ENCODE measurements at regions not wholly inside any gene's neighbourhood (a gene's known extent, or its start where the extent isn't known, plus 50 kb on each side); places are given as distances from the start of the nearest gene placed in this dataset.

GRCh38 chr15:94700211-94700610, 468.9 kb downstream of the MCTP2 start:
- Histone ChIP-seq H3K4me3 (ENCODE audit: low read length) (no peak overlapping the region), H3K27me3 (ENCODE audit: control insufficient read depth, insufficient read depth, low read length) (no peaks in the 10 kb centered on the region), H3K36me3 (ENCODE audit: control insufficient read depth, insufficient read depth, low read length) (no peaks in the 10 kb centered on the region), H3K9me3 (ENCODE audit: control insufficient read depth, low read length) (no peaks in the 10 kb centered on the region), H3K4me1 (ENCODE audit: control insufficient read depth, insufficient read depth, low read length) (no peaks in the 10 kb centered on the region), H3K9ac (ENCODE audit: low read length) (no peak overlapping the region)

DNA sequence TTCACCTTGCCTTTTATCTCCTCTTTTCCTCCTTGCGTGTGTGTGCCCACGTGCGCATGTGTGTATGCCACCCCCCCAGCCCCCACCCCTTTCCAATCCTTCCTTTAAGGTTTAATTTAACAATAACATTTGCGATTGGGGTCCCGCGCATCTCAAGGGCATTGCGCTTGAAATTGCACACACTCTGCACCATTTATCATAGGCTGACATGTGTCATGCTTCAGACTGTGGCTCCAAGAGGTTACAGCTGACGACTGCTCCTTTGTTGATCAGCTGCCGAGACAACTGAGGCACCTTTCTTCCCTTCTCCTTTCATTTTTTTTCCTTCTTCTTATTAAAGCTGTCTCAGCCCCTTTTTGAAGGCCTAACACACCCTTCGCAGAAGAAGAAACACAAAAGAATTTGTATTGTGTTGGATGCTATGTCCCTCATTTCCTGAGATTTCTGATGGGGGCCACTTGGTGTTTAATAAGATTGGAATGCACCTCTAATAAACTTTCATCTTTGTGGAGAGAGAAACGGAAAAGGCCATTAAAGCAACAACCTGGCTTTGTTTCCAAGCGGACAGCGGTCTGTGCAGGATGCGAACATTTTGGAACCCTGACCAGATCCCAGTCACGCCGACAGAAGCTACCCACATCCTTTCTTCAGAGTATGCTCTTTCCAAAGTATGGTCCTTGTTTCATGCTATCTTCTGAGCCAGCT, 470.1 kb downstream of the MCTP2 start:
- Histone ChIP-seq H3K27me3 (ENCODE audit: control insufficient read depth, insufficient read depth, low read length) (no peaks in the 10 kb centered on the region), H3K4me1 (ENCODE audit: control insufficient read depth, insufficient read depth, low read length) (no peaks in the 10 kb centered on the region), H3K36me3 (ENCODE audit: control insufficient read depth, insufficient read depth, low read length) (no peaks in the 10 kb centered on the region), H3K9me3 (ENCODE audit: control insufficient read depth, low read length) (no peaks in the 10 kb centered on the region), H3K9ac (ENCODE audit: low read length) (no peak overlapping the region), H3K4me3 (ENCODE audit: low read length) (no peak overlapping the region)

GRCh38 chr15:94703596-94703995, 472.2 kb downstream of the MCTP2 start:
- no peaks in the 10 kb centered on the region for H3K27me3 ChIP-seq (ENCODE audit: control insufficient read depth, insufficient read depth, low read length)
- H3K9ac ChIP-seq (ENCODE audit: low read length) = no peak overlapping the region
- no peaks in the 10 kb centered on the region for H3K36me3 ChIP-seq (ENCODE audit: control insufficient read depth, insufficient read depth, low read length)
- no peak overlapping the region for H3K4me3 ChIP-seq (ENCODE audit: low read length)
- no peaks in the 10 kb centered on the region for H3K4me1 ChIP-seq (ENCODE audit: control insufficient read depth, insufficient read depth, low read length)
- no peaks in the 10 kb centered on the region for H3K9me3 ChIP-seq (ENCODE audit: control insufficient read depth, low read length)

DNA sequence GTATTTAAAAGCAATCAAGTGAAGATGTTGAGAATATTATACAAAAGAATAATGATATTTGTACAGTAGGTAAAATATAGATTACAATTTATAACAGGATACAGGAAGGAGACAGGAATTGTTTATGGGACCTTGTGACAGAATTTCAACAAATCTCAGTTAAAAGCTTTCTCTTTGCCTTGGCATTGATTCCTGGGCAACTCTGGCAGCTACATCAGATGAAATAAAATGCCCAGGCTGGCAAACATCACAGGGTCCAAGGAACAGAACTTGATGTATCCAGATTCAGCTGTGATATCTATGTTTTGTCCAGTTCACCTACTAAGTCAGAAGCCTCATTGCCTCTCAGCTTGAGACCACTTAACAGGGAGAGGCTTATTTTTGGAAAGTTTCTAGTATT, 473.1 kb downstream of the MCTP2 start:
- no peak overlapping the region for H3K9ac ChIP-seq (ENCODE audit: low read length)

GRCh38 chr15:94704946-94705345, 473.6 kb downstream of the MCTP2 start:
- H3K9ac ChIP-seq (ENCODE audit: low read length) = no peak overlapping the region
- H3K36me3 ChIP-seq (ENCODE audit: control insufficient read depth, insufficient read depth, low read length) = no peaks in the 10 kb centered on the region
- H3K4me1 ChIP-seq (ENCODE audit: control insufficient read depth, insufficient read depth, low read length) = no peaks in the 10 kb centered on the region
- no peak overlapping the region for H3K4me3 ChIP-seq (ENCODE audit: low read length)
- H3K27me3 ChIP-seq (ENCODE audit: control insufficient read depth, insufficient read depth, low read length) = no peaks in the 10 kb centered on the region
- H3K9me3 ChIP-seq (ENCODE audit: control insufficient read depth, low read length) = no peaks in the 10 kb centered on the region

More for the DNA sequence above, 473.1 kb downstream of the MCTP2 start:
- Histone ChIP-seq H3K27me3 (ENCODE audit: control insufficient read depth, insufficient read depth, low read length) (no peaks in the 10 kb centered on the region), H3K36me3 (ENCODE audit: control insufficient read depth, insufficient read depth, low read length) (no peaks in the 10 kb centered on the region), H3K9me3 (ENCODE audit: control insufficient read depth, low read length) (no peaks in the 10 kb centered on the region), H3K4me3 (ENCODE audit: low read length) (no peak overlapping the region), H3K4me1 (ENCODE audit: control insufficient read depth, insufficient read depth, low read length) (no peaks in the 10 kb centered on the region)

DNA sequence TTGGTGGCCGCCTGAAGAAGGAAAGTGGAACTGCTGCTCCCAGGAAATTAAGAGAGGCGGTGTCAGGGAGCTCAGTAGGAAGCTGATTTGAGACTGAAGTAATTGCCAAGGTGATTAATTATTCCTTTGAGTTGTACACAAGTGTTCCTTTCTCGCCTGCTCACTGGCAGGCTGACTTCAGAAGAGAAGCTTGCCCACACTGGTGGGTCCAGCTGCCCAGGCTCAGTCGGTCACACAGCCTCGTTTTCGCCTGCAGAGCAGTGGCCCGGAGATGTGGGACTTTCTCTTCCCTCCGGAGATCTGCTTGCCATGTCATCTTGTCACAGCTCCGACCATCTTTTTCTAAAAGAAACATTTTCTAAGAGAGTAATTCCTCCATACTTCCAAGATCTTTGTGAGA, 478.0 kb downstream of the MCTP2 start:
- Histone ChIP-seq H3K4me3 (ENCODE audit: low read length) (no peak overlapping the region), H3K36me3 (ENCODE audit: control insufficient read depth, insufficient read depth, low read length) (no peaks in the 10 kb centered on the region), H3K9me3 (ENCODE audit: control insufficient read depth, low read length) (no peaks in the 10 kb centered on the region), H3K4me1 (ENCODE audit: control insufficient read depth, insufficient read depth, low read length) (no peaks in the 10 kb centered on the region), H3K27me3 (ENCODE audit: control insufficient read depth, insufficient read depth, low read length) (no peaks in the 10 kb centered on the region), H3K9ac (ENCODE audit: low read length) (no peak overlapping the region)

GRCh38 chr15:94722024-94722636, 490.8 kb downstream of the MCTP2 start:
- no peaks in the 10 kb centered on the region for H3K27me3 ChIP-seq (ENCODE audit: control insufficient read depth, insufficient read depth, low read length)
- no peak overlapping the region for H3K4me3 ChIP-seq (ENCODE audit: low read length)
- H3K36me3 ChIP-seq (ENCODE audit: control insufficient read depth, insufficient read depth, low read length) = no peaks in the 10 kb centered on the region
- no peak overlapping the region for H3K9ac ChIP-seq (ENCODE audit: low read length)
- no peaks in the 10 kb centered on the region for H3K9me3 ChIP-seq (ENCODE audit: control insufficient read depth, low read length)
- H3K4me1 ChIP-seq (ENCODE audit: control insufficient read depth, insufficient read depth, low read length) = no peaks in the 10 kb centered on the region

GRCh38 chr15:94723801-94724200, 492.4 kb downstream of the MCTP2 start:
- Histone ChIP-seq H3K9ac (ENCODE audit: low read length) (no peak overlapping the region), H3K36me3 (ENCODE audit: control insufficient read depth, insufficient read depth, low read length) (no peaks in the 10 kb centered on the region), H3K27me3 (ENCODE audit: control insufficient read depth, insufficient read depth, low read length) (no peaks in the 10 kb centered on the region), H3K9me3 (ENCODE audit: control insufficient read depth, low read length) (no peaks in the 10 kb centered on the region), H3K4me1 (ENCODE audit: control insufficient read depth, insufficient read depth, low read length) (no peaks in the 10 kb centered on the region), H3K4me3 (ENCODE audit: low read length) (no peak overlapping the region)

DNA sequence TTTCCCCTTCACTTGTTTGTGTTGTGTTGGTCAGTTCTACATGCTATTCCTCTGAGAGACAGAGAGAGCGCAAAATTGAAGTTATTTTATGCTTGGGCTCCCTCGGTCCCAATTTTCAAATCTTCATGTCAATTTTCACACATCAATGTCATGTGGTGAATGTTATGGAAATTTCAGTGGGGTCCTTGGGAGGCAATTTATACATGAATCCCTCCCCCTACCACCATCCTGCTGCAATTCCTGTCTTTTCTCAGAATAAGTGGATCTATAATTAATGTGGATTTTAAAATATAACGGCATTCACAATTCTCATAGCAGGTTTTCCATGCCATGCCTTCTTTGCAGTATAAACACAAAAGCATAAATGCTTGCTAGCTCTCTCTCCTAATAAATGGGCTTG, 499.9 kb downstream of the MCTP2 start:
- no peaks in the 10 kb centered on the region for H3K27me3 ChIP-seq (ENCODE audit: control insufficient read depth, insufficient read depth, low read length)
- H3K9ac ChIP-seq (ENCODE audit: low read length) = no peak overlapping the region
- H3K4me1 ChIP-seq (ENCODE audit: control insufficient read depth, insufficient read depth, low read length) = no peaks in the 10 kb centered on the region
- H3K9me3 ChIP-seq (ENCODE audit: control insufficient read depth, low read length) = no peaks in the 10 kb centered on the region
- H3K4me3 ChIP-seq (ENCODE audit: low read length) = no peak overlapping the region
- H3K36me3 ChIP-seq (ENCODE audit: control insufficient read depth, insufficient read depth, low read length) = no peaks in the 10 kb centered on the region

DNA sequence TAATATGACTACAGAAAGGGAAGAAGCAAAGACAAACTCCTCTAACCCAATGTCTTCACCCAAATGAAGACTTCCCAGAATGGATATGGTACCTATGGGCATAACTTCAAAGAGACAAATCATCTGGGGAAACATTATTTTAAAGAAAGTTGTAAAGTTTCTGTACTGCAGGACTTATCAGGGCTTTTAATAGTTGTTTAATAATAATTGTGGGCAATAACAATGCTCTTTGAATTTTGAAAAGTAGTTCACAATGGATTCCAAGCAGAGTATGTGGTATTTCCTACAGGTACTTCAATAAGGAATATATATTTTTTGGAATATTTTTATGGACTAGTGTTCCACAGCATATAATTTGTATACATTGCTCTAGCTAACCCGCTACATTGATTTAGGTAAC, 503.1 kb downstream of the MCTP2 start:
- Histone ChIP-seq H3K4me1 (ENCODE audit: control insufficient read depth, insufficient read depth, low read length) (no peaks in the 10 kb centered on the region), H3K4me3 (ENCODE audit: low read length) (no peak overlapping the region), H3K27me3 (ENCODE audit: control insufficient read depth, insufficient read depth, low read length) (no peaks in the 10 kb centered on the region), H3K9me3 (ENCODE audit: control insufficient read depth, low read length) (no peaks in the 10 kb centered on the region), H3K9ac (ENCODE audit: low read length) (no peak overlapping the region), H3K36me3 (ENCODE audit: control insufficient read depth, insufficient read depth, low read length) (no peaks in the 10 kb centered on the region)

DNA sequence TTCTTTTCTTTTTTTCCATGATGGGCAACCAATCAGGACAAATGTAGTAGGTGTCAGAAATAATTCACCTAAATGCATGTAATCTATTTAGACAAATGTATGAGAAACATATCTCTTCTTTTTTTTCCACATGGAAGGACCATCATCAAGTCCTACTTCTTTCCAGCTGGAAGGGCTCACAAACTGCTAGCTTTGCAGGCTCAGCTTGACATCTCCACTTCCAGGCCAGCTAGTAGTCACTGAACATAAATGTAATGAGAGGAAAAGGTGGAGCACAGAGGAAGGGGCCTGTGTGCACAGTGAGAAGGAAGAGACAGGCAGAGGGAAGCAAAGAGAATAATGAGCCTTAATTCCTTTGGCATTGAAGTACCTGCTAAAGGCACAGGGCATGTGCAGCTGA, 504.9 kb downstream of the MCTP2 start:
- Histone ChIP-seq H3K27me3 (ENCODE audit: control insufficient read depth, insufficient read depth, low read length) (no peaks in the 10 kb centered on the region), H3K4me3 (ENCODE audit: low read length) (no peak overlapping the region), H3K36me3 (ENCODE audit: control insufficient read depth, insufficient read depth, low read length) (no peaks in the 10 kb centered on the region), H3K4me1 (ENCODE audit: control insufficient read depth, insufficient read depth, low read length) (no peaks in the 10 kb centered on the region), H3K9ac (ENCODE audit: low read length) (no peak overlapping the region), H3K9me3 (ENCODE audit: control insufficient read depth, low read length) (no peaks in the 10 kb centered on the region)

- no peaks in the 10 kb centered on the region for H3K36me3 ChIP-seq (ENCODE audit: control insufficient read depth, insufficient read depth, low read length)
- no peak overlapping the region for H3K4me3 ChIP-seq (ENCODE audit: low read length)
- no peak overlapping the region for H3K9ac ChIP-seq (ENCODE audit: low read length)
- H3K4me1 ChIP-seq (ENCODE audit: control insufficient read depth, insufficient read depth, low read length) = no peaks in the 10 kb centered on the region
- no peaks in the 10 kb centered on the region for H3K9me3 ChIP-seq (ENCODE audit: control insufficient read depth, low read length)
- H3K27me3 ChIP-seq (ENCODE audit: control insufficient read depth, insufficient read depth, low read length) = no peaks in the 10 kb centered on the region
Measured at GRCh38 chr15:94739639-94740038, 508.3 kb downstream of the MCTP2 start.

Measured in mucosa of stomach (tissue), 1 donor.